ENCODE measurements at regions not wholly inside any gene's neighbourhood (a gene's known extent, or its start where the extent isn't known, plus 50 kb on each side); places are given as distances from the start of the nearest gene placed in this dataset.

GRCh38 chr6:82097676-82098075, 149.9 kb downstream of the IBTK start:
- H3K9me3 ChIP-seq (ENCODE audit: control insufficient read depth, low read length), result no peaks in the 10 kb centered on the region
- 80% methylated on average over 1 of the region's 2 CpGs for WGBS
- no peaks in the 10 kb centered on the region for H3K36me3 ChIP-seq (ENCODE audit: control insufficient read depth in 1 of 2, insufficient read depth in 2 of 2, low read depth in 1 of 2, low read length in 2 of 2)

GRCh38 chr6:82095091-82095490, 152.5 kb downstream of the IBTK start:
- DNase-seq, result no peak
- H2BK5ac ChIP-seq (ENCODE audit: low read depth, low read length, poor library complexity, severe bottlenecking), result no peak overlapping the region
- 95% methylated on average over 2 of the region's 5 CpGs for WGBS

More at GRCh38 chr6:82097676-82098075, 149.9 kb downstream of the IBTK start:
- Histone ChIP-seq H3K4me2 (ENCODE audit: low read length, poor library complexity, severe bottlenecking) (no peak overlapping the region), H3K4me3 (ENCODE audit: insufficient read depth in 1 of 2, low read depth in 1 of 2, low read length in 2 of 2) (no peak overlapping the region), H3K18ac (ENCODE audit: low read depth in 1 of 2, low read length in 2 of 2) (no peak overlapping the region), H2BK12ac (ENCODE audit: low read length in 2 of 2) (no peak overlapping the region), H2BK5ac (ENCODE audit: low read depth, low read length, poor library complexity, severe bottlenecking) (no peak overlapping the region), H3K4ac (ENCODE audit: low read depth in 1 of 2, low read length in 2 of 2) (no peak overlapping the region), H3K27ac (ENCODE audit: low read length, poor library complexity, severe bottlenecking) (no peak overlapping the region), H3K14ac (ENCODE audit: low read length in 2 of 2) (no peak overlapping the region), H2AK5ac (ENCODE audit: low read length, severe bottlenecking) (no peak overlapping the region), H2BK15ac (ENCODE audit: low read depth, poor library complexity, severe bottlenecking) (no peak overlapping the region), H4K8ac (ENCODE audit: low read length) (no peak overlapping the region), H3K79me1 (replicated peaks; ENCODE audit: low read length, poor library complexity, severe bottlenecking) (no peaks in the 10 kb centered on the region), H3K23ac (ENCODE audit: low read length in 2 of 2) (no peak overlapping the region), H2BK120ac (ENCODE audit: low read depth, low read length) (no peak overlapping the region), H3K4me1 (ENCODE audit: control insufficient read depth, insufficient read depth, low read depth, low read length) (no peaks in the 10 kb centered on the region), H4K91ac (ENCODE audit: low read length) (no peak overlapping the region), H3K9ac (ENCODE audit: low read length) (no peak overlapping the region), H3K27me3 (ENCODE audit: control insufficient read depth in 1 of 2, insufficient read depth in 1 of 2, low read length in 2 of 2) (no peaks in the 10 kb centered on the region), H2AFZ (ENCODE audit: low read depth, low read length) (no peak overlapping the region)
- no peak for DNase-seq

GRCh38 chr6:82094166-82094806, 153.3 kb downstream of the IBTK start:
- no peak overlapping the region for H3K18ac ChIP-seq (ENCODE audit: low read depth in 1 of 2, low read length in 2 of 2)
- no peaks in the 10 kb centered on the region for H3K27me3 ChIP-seq (ENCODE audit: control insufficient read depth in 1 of 2, insufficient read depth in 1 of 2, low read length in 2 of 2)
- no peak overlapping the region for H3K4me3 ChIP-seq (ENCODE audit: insufficient read depth in 1 of 2, low read depth in 1 of 2, low read length in 2 of 2)
- no peak overlapping the region for H4K91ac ChIP-seq (ENCODE audit: low read length)
- H2AFZ ChIP-seq (ENCODE audit: low read depth, low read length), result no peak overlapping the region
- no peak overlapping the region for H3K14ac ChIP-seq (ENCODE audit: low read length in 2 of 2)
- no peaks in the 10 kb centered on the region for H3K9me3 ChIP-seq (ENCODE audit: control insufficient read depth, low read length)
- H3K36me3 ChIP-seq (ENCODE audit: control insufficient read depth in 1 of 2, insufficient read depth in 2 of 2, low read depth in 1 of 2, low read length in 2 of 2), result no peaks in the 10 kb centered on the region
- no peak overlapping the region for H3K23ac ChIP-seq (ENCODE audit: low read length in 2 of 2)
- H2AK5ac ChIP-seq (ENCODE audit: low read length, severe bottlenecking), result no peak overlapping the region
- H3K27ac ChIP-seq (ENCODE audit: low read length, poor library complexity, severe bottlenecking), result no peak overlapping the region
- H3K79me1 ChIP-seq (replicated peaks; ENCODE audit: low read length, poor library complexity, severe bottlenecking), result no peaks in the 10 kb centered on the region
- H2BK5ac ChIP-seq (ENCODE audit: low read depth, low read length, poor library complexity, severe bottlenecking), result no peak overlapping the region
- no peak overlapping the region for H4K8ac ChIP-seq (ENCODE audit: low read length)
- H3K4me2 ChIP-seq (ENCODE audit: low read length, poor library complexity, severe bottlenecking), result no peak overlapping the region
- no peak for DNase-seq
- no peak overlapping the region for H3K4ac ChIP-seq (ENCODE audit: low read depth in 1 of 2, low read length in 2 of 2)
- 38% methylated on average over 2 of the region's 4 CpGs for WGBS
- H3K4me1 ChIP-seq (ENCODE audit: control insufficient read depth, insufficient read depth, low read depth, low read length), result no peaks in the 10 kb centered on the region
- no peak overlapping the region for H3K9ac ChIP-seq (ENCODE audit: low read length)
- H2BK120ac ChIP-seq (ENCODE audit: low read depth, low read length), result no peak overlapping the region
- H2BK15ac ChIP-seq (ENCODE audit: low read depth, poor library complexity, severe bottlenecking), result no peak overlapping the region
- no peak overlapping the region for H2BK12ac ChIP-seq (ENCODE audit: low read length in 2 of 2)

More at GRCh38 chr6:82095091-82095490, 152.5 kb downstream of the IBTK start:
- Histone ChIP-seq H3K9me3 (ENCODE audit: control insufficient read depth, low read length) (no peaks in the 10 kb centered on the region), H3K27ac (ENCODE audit: low read length, poor library complexity, severe bottlenecking) (no peak overlapping the region), H3K36me3 (ENCODE audit: control insufficient read depth in 1 of 2, insufficient read depth in 2 of 2, low read depth in 1 of 2, low read length in 2 of 2) (no peaks in the 10 kb centered on the region), H3K4me2 (ENCODE audit: low read length, poor library complexity, severe bottlenecking) (no peak overlapping the region), H3K4me1 (ENCODE audit: control insufficient read depth, insufficient read depth, low read depth, low read length) (no peaks in the 10 kb centered on the region), H3K18ac (ENCODE audit: low read depth in 1 of 2, low read length in 2 of 2) (no peak overlapping the region), H4K8ac (ENCODE audit: low read length) (no peak overlapping the region), H4K91ac (ENCODE audit: low read length) (no peak overlapping the region), H2BK15ac (ENCODE audit: low read depth, poor library complexity, severe bottlenecking) (no peak overlapping the region), H2BK12ac (ENCODE audit: low read length in 2 of 2) (no peak overlapping the region), H2AK5ac (ENCODE audit: low read length, severe bottlenecking) (no peak overlapping the region), H3K27me3 (ENCODE audit: control insufficient read depth in 1 of 2, insufficient read depth in 1 of 2, low read length in 2 of 2) (no peaks in the 10 kb centered on the region), H3K4ac (ENCODE audit: low read depth in 1 of 2, low read length in 2 of 2) (no peak overlapping the region), H3K9ac (ENCODE audit: low read length) (no peak overlapping the region), H3K79me1 (replicated peaks; ENCODE audit: low read length, poor library complexity, severe bottlenecking) (no peaks in the 10 kb centered on the region), H3K4me3 (ENCODE audit: insufficient read depth in 1 of 2, low read depth in 1 of 2, low read length in 2 of 2) (no peak overlapping the region), H3K14ac (ENCODE audit: low read length in 2 of 2) (no peak overlapping the region), H2AFZ (ENCODE audit: low read depth, low read length) (no peak overlapping the region), H3K23ac (ENCODE audit: low read length in 2 of 2) (no peak overlapping the region), H2BK120ac (ENCODE audit: low read depth, low read length) (no peak overlapping the region)

GRCh38 chr6:82088978-82089771, 158.4 kb downstream of the IBTK start:
- H3K36me3 ChIP-seq (ENCODE audit: control insufficient read depth in 1 of 2, insufficient read depth in 2 of 2, low read depth in 1 of 2, low read length in 2 of 2), result no peaks in the 10 kb centered on the region
- H3K27me3 ChIP-seq (ENCODE audit: control insufficient read depth in 1 of 2, insufficient read depth in 1 of 2, low read length in 2 of 2), result no peaks in the 10 kb centered on the region
- H3K23ac ChIP-seq (ENCODE audit: low read length in 2 of 2), result no peak overlapping the region
- no peaks in the 10 kb centered on the region for H3K9me3 ChIP-seq (ENCODE audit: control insufficient read depth, low read length)
- H2AFZ ChIP-seq (ENCODE audit: low read depth, low read length), result no peak overlapping the region
- no peak for DNase-seq
- H2AK5ac ChIP-seq (ENCODE audit: low read length, severe bottlenecking), result no peak overlapping the region
- H3K14ac ChIP-seq (ENCODE audit: low read length in 2 of 2), result no peak overlapping the region
- H3K4me1 ChIP-seq (ENCODE audit: control insufficient read depth, insufficient read depth, low read depth, low read length), result no peaks in the 10 kb centered on the region
- H2BK5ac ChIP-seq (ENCODE audit: low read depth, low read length, poor library complexity, severe bottlenecking), result no peak overlapping the region
- H2BK120ac ChIP-seq (ENCODE audit: low read depth, low read length), result no peak overlapping the region
- no peak overlapping the region for H3K18ac ChIP-seq (ENCODE audit: low read depth in 1 of 2, low read length in 2 of 2)
- H2BK15ac ChIP-seq (ENCODE audit: low read depth, poor library complexity, severe bottlenecking), result no peak overlapping the region
- no peak overlapping the region for H4K8ac ChIP-seq (ENCODE audit: low read length)
- H3K4me2 ChIP-seq (ENCODE audit: low read length, poor library complexity, severe bottlenecking), result no peak overlapping the region
- no peak overlapping the region for H3K4ac ChIP-seq (ENCODE audit: low read depth in 1 of 2, low read length in 2 of 2)
- no peaks in the 10 kb centered on the region for H3K79me1 ChIP-seq (replicated peaks; ENCODE audit: low read length, poor library complexity, severe bottlenecking)
- H3K27ac ChIP-seq (ENCODE audit: low read length, poor library complexity, severe bottlenecking), result no peak overlapping the region
- H2BK12ac ChIP-seq (ENCODE audit: low read length in 2 of 2), result no peak overlapping the region
- WGBS, result 93% methylated on average over 3 of the region's 4 CpGs
- no peak overlapping the region for H3K4me3 ChIP-seq (ENCODE audit: insufficient read depth in 1 of 2, low read depth in 1 of 2, low read length in 2 of 2)
- H4K91ac ChIP-seq (ENCODE audit: low read length), result no peak overlapping the region
- no peak overlapping the region for H3K9ac ChIP-seq (ENCODE audit: low read length)

Data from mesenchymal stem cell (in vitro differentiated cells and primary cell).